ENCODE measurements at regions not wholly inside any gene's neighbourhood (a gene's known extent, or its start where the extent isn't known, plus 50 kb on each side); places are given as distances from the start of the nearest gene placed in this dataset.

GRCh38 chr19:30225676-30226463 is 146.3 kb upstream of the ZNF536 start:
- CTCF ChIA-PET (ENCODE audit: low intra/inter-chr PET ratio), result no interaction called here
- ATAC-seq (no peak), FAIRE-seq (no peak), DNase-seq (ENCODE audit: extremely low read depth in 1 of 4, low spot score in 3 of 4) (no peak)
- H3K79me2 ChIP-seq (ENCODE audit: control insufficient read depth, insufficient read depth, low read length), result no peaks in the 10 kb centered on the region
- TF ChIP-seq ZNF830 (CRISPR knock-in tag; IDR thresholded peaks at IDR 0.05) (no peak), EP400 (IDR thresholded peaks at IDR 0.05) (no peak), ZNF551 (CRISPR knock-in tag; IDR thresholded peaks at IDR 0.05) (no peak), SRF (CRISPR knock-in tag; IDR thresholded peaks at IDR 0.05) (no peak)
- intact Hi-C loops (cut with micrococcal nuclease), result no loop called here
- H3K9me1 ChIP-seq (ENCODE audit: control insufficient read depth, insufficient read depth, low read length), result no peaks in the 10 kb centered on the region
- no peaks in the 10 kb centered on the region for H3K36me3 ChIP-seq (ENCODE audit: control insufficient read depth, insufficient read depth, low read length)
- H3K27ac ChIP-seq (ENCODE audit: extremely low read depth, low read depth, low read length), result no peak overlapping the region
- POLR2A ChIA-PET, result interaction anchor here (0.6 kb wide), 1 partner anchor 128 kb away, joined by 3 read pairs; no protein-coding TSS in a partner anchor
- no peak overlapping the region for H3K4me3 ChIP-seq
- peaks cover 0 to 24% of the 10 kb centered on the region in 2 experiments; a peak in 2 of 5 replicates for H3K4me1 ChIP-seq (replicated peaks in 1 of 2; ENCODE audit: control insufficient read depth in 2 of 2, insufficient read depth in 2 of 2, low read length in 2 of 2)
- WGBS (ENCODE audit: insufficient coverage, low coverage, missing lambda C conversion rate), result 29% methylated on average over 28 of the region's 84 CpGs
- H3K9me3 ChIP-seq (replicated peaks; ENCODE audit: control insufficient read depth, insufficient read depth, low read depth, low read length), result no peaks in the 10 kb centered on the region
- H2AFZ ChIP-seq (ENCODE audit: low read depth, low read length), result no peak overlapping the region
- in situ Hi-C loops (cut with MboI), result no loop called here
- 0 out of 2 replicates have a peak, but pooled peaks cover 7% of the 10 kb centered on the region for H4K20me1 ChIP-seq (replicated peaks; ENCODE audit: control insufficient read depth, insufficient read depth, low read length)
- peaks cover 30 to 63% of the 10 kb centered on the region in 2 experiments; a peak in 4 of 5 replicates for H3K27me3 ChIP-seq (ENCODE audit: control insufficient read depth in 2 of 2, insufficient read depth in 2 of 2, low read length in 2 of 2)
- no peak overlapping the region for H3K9ac ChIP-seq (ENCODE audit: insufficient read depth in 1 of 2, low read depth in 2 of 2, low read length in 2 of 2)
- H3K4me2 ChIP-seq (ENCODE audit: insufficient read depth, low read length), result no peak overlapping the region
- BruUV-seq (replicated peaks), result no TSS peak

GRCh38 chr19:30226464-30227011 is 145.6 kb upstream of the ZNF536 start:
- Histone ChIP-seq H3K4me2 (ENCODE audit: insufficient read depth, low read length) (no peak overlapping the region), H3K9me3 (replicated peaks; ENCODE audit: control insufficient read depth, insufficient read depth, low read depth, low read length) (no peaks in the 10 kb centered on the region), H3K4me3 (no peak overlapping the region), H3K27ac (ENCODE audit: extremely low read depth, low read depth, low read length) (no peak overlapping the region), H3K79me2 (ENCODE audit: control insufficient read depth, insufficient read depth, low read length) (no peaks in the 10 kb centered on the region), H3K36me3 (ENCODE audit: control insufficient read depth, insufficient read depth, low read length) (no peaks in the 10 kb centered on the region), H3K9me1 (ENCODE audit: control insufficient read depth, insufficient read depth, low read length) (no peaks in the 10 kb centered on the region), H3K4me1 (replicated peaks in 1 of 2; ENCODE audit: control insufficient read depth in 2 of 2, insufficient read depth in 2 of 2, low read length in 2 of 2) (peaks cover 0 to 24% of the 10 kb centered on the region in 2 experiments; a peak in 2 of 5 replicates), H4K20me1 (replicated peaks; ENCODE audit: control insufficient read depth, insufficient read depth, low read length) (0 out of 2 replicates have a peak, but pooled peaks cover 7% of the 10 kb centered on the region), H2AFZ (ENCODE audit: low read depth, low read length) (no peak overlapping the region), H3K9ac (ENCODE audit: insufficient read depth in 1 of 2, low read depth in 2 of 2, low read length in 2 of 2) (no peak overlapping the region), H3K27me3 (ENCODE audit: control insufficient read depth in 2 of 2, insufficient read depth in 2 of 2, low read length in 2 of 2) (peaks cover 30 to 64% of the 10 kb centered on the region in 2 experiments; a peak in 4 of 5 replicates)
- WGBS (ENCODE audit: insufficient coverage, low coverage, missing lambda C conversion rate), result 10% methylated on average over 21 of the region's 29 CpGs
- BruUV-seq (replicated peaks), result no TSS peak
- CTCF ChIA-PET (ENCODE audit: low intra/inter-chr PET ratio), result no interaction called here
- POLR2A ChIA-PET, result interaction anchor here (0.6 kb wide), 1 partner anchor 129 kb away, joined by 3 read pairs; no protein-coding TSS in a partner anchor
- in situ Hi-C loops (cut with MboI), result no loop called here
- ATAC-seq (no peak), DNase-seq (ENCODE audit: extremely low read depth in 1 of 4, low spot score in 3 of 4) (no peak), FAIRE-seq (no peak)
- intact Hi-C loops (cut with micrococcal nuclease), result no loop called here
- TF ChIP-seq ZNF77 (CRISPR knock-in tag; IDR thresholded peaks at IDR 0.05) (no peak), ETV1 (tag; conservative IDR thresholded peaks at IDR 0.05; ENCODE audit: low read depth) (no peak), E2F8 (IDR thresholded peaks at IDR 0.05; ENCODE audit: low read depth, partially characterized antibody) (no peak), ZNF124 (CRISPR knock-in tag; IDR thresholded peaks at IDR 0.05) (no peak), FIP1L1 (IDR thresholded peaks at IDR 0.05; ENCODE audit: low read depth, low read length, poor library complexity, severe bottlenecking) (no peak), ZC3H4 (CRISPR knock-in tag; IDR thresholded peaks at IDR 0.05; ENCODE audit: borderline replicate concordance) (no peak), KDM1A (IDR thresholded peaks at IDR 0.05) (no peak), MBD2 (IDR thresholded peaks at IDR 0.05; ENCODE audit: borderline replicate concordance, low read depth) (no peak), BRCA1 (IDR thresholded peaks at IDR 0.05) (no peak), BRCA1 (CRISPR knock-in tag; IDR thresholded peaks at IDR 0.05) (no peak)

Data from K562 (cell line).